Activated CD8-positive, alpha-beta memory T cell treated with anti-CD3 and anti-CD28 coated beads for 48 hours (primary cell): ENCODE measurements at regions not wholly inside any gene's neighbourhood (a gene's known extent, or its start where the extent isn't known, plus 50 kb on each side); places are given as distances from the start of the nearest gene placed in this dataset.
"Not testable (repeated sequence)": the region's sequence is repeated elsewhere in the genome, so short reads cannot be mapped to it uniquely, and the experiment has no call there.

ENCODE experiments used
- DNase-seq, 3 experiments: peaks; one replicate each; pipeline ENCODE4 v3.0.0-alpha.2; 2020; ENCODE audit warnings: low read depth in 2 of 3, low spot score in 2 of 3

- DNase-seq, result no peak
These were observed 124.7 kb upstream of the PMEPA1 start for GRCh38 chr20:57834306-57835073.

- DNase-seq, result no peak
These were observed 122.3 kb upstream of the PMEPA1 start for GRCh38 chr20:57831993-57832585.

- no peak for DNase-seq
These were observed 121.6 kb upstream of the PMEPA1 start for GRCh38 chr20:57831326-57831992.

DNA sequence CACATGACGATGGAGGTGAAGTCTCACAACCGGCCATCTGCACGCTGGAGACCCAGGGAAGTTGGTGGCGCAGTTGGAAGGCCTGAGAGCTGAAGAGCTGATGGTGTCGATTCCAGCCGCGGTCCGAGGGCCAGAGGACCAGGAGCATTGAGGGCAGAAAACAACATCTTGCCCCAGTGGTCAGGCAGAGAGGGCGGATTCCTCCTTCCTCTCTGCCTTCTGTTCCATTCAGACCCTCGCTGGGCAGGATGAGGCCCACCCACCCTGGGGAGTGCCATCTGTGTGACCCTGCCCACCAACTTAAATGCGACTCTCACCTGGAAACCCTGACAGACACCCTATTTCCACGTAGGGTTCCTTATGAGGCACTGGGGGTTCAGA lies 120.7 kb upstream of the PMEPA1 start:
- DNase-seq, result no peak

DNA sequence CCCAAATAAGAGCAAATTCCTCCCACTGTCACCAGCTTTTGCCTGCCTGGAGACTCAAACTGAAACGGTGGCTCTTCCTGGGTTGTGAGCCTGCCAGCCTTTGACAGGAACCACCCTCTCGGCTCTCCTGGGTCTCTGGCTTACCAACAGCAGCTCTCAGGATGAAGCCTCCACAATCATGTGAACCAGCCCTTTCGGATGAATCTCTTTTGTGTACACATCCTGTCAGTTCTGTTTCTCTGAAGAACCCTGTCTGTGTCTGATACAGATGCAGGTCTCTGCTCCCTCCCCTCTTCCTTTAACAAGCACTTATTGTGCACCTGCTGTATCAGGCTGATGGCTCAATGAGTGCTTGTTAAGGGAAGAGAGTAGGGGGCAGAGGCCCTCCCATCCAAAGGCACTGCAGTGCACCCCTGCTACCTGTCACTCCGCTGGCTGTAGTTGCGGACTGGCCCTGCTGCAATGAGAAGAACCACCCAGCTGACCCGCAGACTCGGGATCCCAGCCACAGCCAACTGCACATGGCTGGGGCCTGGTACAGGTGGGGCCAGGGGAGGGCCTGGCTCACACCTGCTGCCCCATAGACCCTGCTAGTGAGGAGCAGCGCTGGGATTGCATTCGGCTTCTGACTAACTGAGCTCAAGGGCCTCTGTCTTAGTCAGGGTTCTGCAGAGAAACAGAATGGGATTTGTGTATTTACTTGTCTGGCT lies 120.1 kb upstream of the PMEPA1 start:
- DNase-seq, result no peak

DNA sequence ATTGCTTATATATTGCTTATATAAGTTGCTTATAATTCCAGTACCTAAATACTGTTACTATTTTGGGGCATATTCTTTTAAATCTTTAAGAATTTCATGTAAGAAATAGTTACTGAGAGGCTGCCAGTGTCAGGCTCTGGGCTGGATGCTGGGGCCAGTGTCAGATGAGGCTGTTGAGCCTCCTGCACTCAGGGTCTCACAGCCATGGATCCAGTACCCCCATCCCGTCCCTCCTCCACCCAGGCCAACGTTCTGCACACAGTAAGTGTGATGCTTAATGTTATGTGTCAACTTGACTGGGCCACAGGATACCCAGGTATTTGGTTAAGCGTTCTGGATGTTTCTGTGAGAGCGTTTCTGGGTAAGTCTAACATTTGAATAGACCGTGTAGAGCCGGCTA lies 119.5 kb upstream of the PMEPA1 start:
- DNase-seq, result no peak

DNA sequence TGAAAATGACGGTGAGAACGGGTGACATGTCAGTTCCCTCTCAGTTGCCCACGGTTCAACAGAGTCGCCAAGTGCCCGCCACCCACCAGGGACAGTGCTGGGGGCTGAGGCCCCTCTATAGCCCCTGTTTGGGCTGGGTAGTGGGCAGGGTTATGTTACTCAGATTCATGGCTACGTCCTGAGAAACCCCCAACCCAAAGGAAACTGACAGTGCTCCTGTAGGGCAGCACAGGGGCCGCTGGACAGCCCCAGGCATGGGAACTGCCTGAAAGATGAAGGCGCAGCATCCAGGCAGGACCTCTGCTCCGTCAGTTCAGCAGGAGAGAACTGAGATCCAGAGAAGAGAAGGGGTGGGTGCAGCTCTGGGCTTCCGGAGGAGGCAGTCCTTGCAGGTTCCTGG lies 118.9 kb upstream of the PMEPA1 start:
- no peak for DNase-seq

DNA sequence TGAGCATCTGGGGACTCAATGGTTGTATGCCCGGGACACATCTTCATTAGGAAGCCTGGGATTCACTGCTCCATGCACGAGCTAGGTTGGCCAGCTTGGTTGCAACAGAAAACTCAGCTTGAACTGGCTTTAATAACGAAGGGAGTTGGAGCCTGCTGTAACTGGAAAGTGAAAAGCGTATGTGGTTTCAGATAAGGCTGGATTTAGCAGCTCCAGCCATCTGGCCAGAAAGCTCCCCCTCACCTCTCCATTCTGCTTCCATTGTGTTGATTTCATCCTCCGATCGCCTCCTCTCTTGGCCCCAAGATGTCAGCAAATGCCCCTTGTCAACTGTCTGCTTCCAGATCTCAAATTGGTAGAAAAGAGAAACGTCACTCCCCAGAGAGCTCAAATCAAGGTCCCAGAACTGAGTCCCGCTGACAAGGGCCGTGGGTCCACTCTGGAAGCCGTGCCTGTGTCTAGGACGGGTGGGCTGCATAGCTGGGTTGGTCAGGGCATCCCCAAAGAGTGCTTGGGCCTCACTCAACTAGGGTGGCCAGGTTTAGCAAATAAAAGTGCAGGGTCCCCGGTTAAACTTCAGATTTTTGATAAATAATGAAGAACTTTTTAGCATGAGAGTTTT lies 117.0 kb upstream of the PMEPA1 start:
- no peak for DNase-seq

- DNase-seq, result no peak
These were observed 115.1 kb upstream of the PMEPA1 start for GRCh38 chr20:57824909-57825308.

DNA sequence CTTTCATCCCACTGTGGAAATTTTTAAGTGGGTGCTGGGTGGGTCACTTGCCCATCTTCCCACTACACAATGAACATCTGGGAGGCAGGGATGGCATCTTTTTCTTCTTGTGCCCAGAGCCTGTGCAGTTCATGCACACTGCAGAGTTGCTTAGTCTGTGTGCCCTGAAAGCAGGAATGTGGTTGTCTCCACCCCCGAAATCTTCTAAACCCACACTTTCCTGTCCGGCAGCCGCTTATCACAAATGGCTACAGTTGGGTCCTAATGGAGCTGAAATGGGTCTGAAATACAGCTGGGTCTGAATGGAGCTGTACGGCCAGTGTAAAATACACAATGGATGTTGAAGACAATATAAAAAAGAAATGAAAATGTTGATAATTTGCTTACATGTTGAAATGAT lies 112.1 kb upstream of the PMEPA1 start:
- no peak for DNase-seq

DNA sequence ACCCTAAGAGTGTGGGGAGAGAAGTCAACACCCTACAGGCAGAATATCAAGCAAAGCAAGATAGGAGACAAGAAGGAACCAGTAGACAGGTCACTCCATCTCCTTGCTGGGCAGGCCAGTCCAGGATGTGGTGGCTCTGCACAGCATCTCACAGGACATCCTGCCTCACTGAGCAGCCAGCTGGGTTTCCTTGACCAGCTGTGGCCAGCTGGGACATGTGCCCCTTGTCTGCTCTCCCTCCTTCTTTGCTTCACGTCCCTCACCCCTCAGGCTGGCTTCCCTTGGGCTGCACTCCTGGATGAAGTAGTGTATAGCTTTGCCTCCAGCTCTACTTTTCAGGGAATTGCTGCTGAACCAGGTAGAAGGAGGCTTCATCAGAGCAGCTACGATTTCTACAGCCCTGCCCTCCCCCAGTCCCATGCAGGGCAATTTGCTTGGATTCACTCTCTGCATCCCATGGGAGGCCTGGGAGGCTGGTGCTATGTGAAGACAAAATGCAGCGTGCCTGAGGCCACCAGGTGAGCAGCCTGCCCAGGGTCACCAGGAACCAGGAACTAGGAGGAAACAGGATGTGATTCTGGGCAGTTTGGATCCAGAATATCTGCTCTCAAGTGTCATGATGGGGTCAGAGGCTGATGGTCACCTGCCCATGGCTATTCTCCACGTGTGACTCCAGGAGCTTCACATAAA lies 110.0 kb upstream of the PMEPA1 start:
- no peak for DNase-seq

DNA sequence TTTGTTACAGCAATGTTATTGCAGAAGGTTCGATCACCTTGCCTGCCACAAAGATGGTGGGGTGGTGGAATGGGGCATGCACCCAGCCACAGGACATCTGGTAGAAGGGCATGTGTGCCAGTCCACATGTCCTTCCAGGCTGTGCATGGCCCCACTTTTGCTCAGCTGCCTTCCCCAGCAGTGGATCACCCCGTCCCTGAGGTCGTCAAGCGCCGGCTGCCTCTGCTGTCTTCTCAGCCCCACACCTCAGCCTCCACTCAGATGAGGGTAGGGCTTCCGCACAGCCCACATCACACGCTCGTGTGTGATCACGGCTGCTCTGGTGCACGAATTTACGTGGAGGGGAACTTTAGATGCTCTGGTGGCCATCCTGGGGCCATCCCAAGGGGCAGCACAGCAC lies 109.5 kb upstream of the PMEPA1 start:
- DNase-seq, result no peak

GRCh38 chr20:57818418-57819181 lies 108.8 kb upstream of the PMEPA1 start:
- DNase-seq, result no peak

GRCh38 chr20:57815405-57815804 lies 105.6 kb upstream of the PMEPA1 start:
- no peak for DNase-seq

DNA sequence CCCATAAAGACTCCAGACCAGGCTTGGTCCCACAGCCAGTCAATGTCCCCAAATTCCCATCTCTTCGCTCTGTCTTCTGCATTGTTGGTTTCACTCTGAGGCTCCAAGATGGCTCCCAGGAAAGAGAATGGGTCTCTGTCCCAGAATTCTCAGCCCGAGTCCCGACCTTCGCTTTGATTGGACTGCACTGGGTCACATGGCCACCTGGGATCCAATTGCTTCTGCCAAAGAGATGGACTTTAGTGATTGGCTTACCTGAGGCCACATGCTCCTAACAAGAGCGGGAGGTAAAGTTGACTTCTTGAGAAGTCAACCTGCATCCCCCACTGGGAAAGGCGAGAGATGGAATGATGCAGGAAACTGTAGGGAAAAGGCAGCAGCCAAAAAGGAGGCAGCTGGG lies 104.7 kb upstream of the PMEPA1 start:
- DNase-seq, result no peak

GRCh38 chr20:57813509-57814269 lies 103.9 kb upstream of the PMEPA1 start:
- no peak for DNase-seq

GRCh38 chr20:57812632-57813031 lies 102.8 kb upstream of the PMEPA1 start:
- not testable (repeated sequence) for DNase-seq

DNA sequence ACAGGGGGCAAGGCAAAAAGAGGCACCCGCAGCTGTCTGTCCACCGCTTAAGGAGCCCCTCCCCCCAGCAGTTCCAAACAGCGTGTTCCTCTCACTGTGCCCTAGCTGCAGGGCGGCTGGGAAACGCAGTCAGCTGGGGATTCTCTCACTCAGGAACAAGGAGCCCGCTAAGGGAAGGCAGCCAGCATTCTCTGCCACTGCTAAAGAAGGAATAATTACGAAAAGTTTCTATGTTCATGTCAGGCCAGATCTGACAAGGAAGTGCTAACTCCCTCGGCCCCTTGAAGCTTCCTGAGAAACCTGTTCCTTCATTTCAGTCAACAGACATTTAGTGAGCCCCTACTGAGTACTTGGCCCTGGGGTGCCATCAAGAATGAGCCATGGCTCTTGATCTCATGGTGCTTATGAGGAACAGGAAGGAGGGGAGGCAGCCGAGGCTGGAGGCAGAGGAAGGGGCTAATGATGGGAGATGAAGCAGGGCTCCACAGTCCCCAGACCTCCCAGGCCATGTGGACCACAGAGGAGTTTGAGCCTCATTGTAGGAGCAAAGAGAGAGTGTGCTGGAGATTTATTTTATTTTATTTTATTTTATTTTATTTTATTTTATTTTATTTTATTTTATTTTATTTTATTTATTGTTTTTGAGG lies 101.7 kb upstream of the PMEPA1 start:
- no peak for DNase-seq
